GM19438 (cell line): ENCODE measurements at regions not wholly inside any gene's neighbourhood (a gene's known extent, or its start where the extent isn't known, plus 50 kb on each side); places are given as distances from the start of the nearest gene placed in this dataset.

Experiments
- ATAC-seq: cut with Tn5 transposase; IDR thresholded peaks from one replicate; pipeline ENCODE4 v1.9.1; 2021; ENCODE audit warnings: low read depth; ENCODE audit not compliant: unreplicated experiment

DNA sequence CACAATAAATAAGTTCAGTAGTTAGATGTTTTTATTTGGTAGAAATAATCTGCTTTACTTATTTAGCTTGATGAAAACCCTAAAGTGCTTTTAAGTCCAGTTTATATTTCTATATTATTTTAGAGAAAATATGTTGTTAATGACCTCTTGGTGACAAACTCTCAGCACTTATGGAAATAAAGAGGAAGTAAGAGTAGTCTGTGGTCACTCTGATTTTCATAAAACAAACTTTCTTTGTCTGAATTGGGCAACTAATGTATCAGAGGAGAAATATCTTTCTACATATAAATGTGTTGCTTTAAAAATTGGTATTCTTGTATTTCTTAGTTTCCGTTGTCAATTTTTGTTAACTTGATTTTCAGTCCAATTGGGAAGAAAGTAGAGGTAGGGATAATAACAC, 878.9 kb upstream of the SEL1L start:
- no peak for ATAC-seq

DNA sequence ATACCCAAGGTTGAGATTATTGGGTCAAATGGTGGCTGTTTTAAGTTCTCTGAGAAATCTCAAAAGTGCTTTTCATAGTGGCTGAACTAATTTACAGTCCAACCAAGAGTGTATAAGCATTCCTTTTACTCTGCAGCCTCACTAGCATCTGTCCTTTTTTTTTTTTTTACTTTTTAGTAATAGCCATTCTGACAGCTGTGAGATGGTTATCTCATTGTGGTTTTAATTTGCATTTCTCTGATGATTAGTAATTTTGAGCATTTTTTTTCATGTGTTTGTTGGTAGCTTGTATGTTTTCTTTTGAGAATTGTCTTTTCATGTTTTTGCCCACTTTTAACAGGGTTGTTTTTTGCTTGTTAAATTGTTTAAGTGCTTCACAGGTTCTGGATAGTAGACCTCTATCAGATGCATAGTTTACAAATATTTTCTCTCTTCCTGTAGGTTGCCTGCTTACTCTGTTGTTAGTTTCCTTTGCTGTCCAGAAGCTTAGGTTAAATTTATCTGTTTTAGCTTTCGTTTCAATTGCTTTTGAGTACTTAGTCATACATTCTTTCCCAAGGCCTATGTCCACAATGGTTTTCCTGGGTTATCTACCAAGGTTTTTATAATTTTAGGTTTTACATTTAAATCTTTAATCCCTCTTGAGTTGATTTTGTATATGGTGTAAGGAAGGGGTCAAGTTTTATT, 881.3 kb upstream of the SEL1L start:
- no peak for ATAC-seq

DNA sequence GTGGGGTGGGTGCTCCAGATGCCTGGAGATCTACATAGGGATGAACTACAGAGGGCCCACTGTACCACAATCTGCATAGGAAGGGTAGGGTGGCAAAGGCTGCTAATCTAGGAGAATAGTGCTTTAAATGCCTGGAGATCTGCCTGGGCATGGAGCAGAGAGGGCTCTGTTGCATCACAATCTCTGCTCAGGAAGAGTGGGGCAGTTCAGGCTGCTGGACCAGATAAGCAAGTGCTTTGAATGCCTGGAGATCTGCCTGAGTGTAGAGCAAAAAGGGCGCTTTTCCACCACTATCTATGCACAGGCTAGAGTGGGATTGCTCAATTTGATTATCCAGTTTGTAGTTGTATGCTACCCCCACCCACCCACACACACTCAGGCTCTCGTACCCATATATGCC, 886.3 kb upstream of the SEL1L start:
- no peak for ATAC-seq

DNA sequence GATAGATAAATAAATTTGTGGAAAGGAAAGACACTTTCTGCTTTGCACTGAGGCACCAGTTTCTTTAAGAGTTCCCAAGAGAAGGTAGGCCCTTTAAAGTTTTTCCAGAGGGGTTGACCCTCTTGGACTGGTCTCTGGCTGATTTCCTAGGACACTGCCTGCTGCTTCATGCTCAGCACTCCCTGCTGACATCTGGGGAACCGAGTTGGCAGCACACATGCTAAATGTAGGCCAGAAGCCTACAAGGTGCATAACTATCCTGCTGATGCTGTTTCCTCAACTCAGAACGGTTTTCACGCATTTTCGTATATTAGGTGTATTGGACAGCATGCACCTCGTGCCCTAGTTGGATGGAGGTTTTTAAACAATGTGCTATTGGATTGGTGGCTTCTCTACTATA, 887.2 kb upstream of the SEL1L start:
- no peak for ATAC-seq

DNA sequence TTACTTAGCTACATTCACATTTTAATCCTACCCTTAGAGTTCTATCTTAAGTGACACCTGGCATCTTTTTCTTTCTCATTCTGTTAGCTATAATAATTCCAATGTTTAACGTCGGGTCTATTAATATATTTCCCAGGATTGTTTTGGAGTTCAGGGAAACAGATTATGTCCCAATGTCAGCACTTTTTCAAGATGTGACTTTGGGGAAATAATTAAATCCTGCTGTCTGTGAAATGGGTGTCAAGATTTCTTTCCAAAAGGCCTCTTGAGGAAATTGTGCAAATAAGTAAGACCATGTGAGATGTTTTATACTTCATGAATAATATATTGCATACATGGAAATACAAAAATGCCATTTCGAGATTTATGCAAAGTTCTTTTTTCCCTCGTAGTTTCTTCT, 887.6 kb upstream of the SEL1L start:
- no peak for ATAC-seq

DNA sequence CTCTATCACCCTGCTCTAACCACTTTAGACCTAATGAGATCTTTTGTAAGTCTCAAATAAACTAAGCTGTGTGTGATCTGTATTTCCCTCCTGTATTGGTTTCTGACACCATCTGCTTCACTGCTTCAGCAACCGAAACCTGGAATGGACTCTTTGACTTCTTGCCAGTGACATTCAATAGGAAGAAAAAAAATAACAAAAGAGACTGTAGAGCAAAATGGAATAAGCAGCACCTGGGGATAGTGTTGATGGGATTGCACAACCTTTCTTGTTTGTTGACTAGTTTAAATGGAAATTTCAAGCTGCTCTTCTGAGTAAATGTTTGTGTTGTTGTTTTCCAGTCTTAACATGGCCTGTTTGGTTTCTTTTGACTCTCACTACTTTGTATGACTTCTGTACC, 888.6 kb upstream of the SEL1L start:
- ATAC-seq, result no peak

DNA sequence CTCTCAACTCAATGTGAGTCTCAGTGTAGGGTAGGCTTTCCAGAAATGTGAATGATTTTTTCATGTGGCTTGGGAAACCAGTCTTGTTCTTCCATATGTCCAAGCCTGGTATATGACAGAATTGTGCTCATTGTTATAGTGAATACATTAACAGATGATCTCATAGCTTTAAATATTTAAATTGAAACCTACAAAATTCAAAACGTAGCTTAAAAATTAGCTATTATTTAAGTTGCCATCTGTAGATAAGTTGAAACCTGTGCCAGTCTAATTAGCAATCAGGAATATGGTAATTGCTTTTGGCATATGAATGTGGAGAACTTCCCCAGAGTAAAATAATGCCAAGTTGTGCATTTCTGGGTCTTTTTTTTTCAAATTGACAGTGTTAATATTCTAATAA, 891.6 kb upstream of the SEL1L start:
- no peak for ATAC-seq

DNA sequence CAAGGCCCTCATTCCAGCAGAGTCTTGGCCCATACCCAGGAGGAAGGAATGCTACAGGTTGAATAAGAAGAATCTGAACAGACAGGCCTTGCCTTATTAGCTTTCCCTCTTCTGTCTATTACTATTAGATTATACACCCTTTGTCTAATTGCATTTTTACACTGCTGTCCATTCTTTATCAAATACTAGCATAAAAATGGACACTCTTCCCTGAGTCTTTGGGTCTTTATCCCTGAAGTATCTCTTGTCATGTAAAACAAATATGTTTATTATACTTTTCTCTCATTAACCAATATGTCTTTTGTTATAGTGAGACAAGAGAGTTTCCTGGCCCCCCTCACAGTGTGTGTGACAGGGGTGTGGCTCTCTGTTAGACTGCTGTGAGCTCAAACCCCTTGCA, 897.4 kb upstream of the SEL1L start:
- no peak for ATAC-seq

DNA sequence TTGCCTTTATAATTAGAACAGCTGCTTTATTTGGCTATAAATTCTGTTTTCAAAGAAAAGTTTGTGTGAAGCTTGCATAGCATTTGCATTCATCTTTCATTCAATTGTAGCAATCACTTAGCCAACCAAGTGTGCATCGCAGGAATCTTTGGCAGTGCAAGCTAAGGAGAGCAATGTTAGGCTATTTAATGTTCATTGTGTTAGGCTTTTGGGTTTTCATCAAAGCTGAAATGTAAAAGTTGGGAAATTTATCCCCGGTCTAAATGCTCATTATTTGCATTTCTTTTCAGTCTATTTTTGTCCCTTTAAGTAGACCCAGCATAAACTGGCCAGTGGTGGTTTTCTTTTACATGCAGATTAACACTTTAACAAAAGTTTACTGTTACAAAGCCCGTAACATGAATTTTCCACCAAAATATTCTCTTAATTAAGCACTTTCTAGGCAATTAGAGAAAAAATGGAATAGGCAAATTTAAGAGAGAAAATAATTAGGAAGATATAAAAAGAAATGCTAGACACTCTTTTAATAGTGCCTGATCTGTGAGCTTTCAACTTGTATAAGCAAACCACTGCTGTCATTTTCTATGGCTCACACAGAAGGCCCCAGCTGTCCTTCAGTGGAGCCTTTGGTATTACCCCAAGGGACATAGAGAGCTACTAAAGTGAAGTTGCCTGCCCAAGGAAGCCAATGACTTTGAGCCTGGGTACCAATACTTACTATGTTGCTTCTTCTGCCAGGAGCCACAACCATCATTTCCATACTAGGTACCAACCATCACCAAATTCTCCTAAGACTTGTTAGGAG, 898.9 kb upstream of the SEL1L start:
- no peak for ATAC-seq

DNA sequence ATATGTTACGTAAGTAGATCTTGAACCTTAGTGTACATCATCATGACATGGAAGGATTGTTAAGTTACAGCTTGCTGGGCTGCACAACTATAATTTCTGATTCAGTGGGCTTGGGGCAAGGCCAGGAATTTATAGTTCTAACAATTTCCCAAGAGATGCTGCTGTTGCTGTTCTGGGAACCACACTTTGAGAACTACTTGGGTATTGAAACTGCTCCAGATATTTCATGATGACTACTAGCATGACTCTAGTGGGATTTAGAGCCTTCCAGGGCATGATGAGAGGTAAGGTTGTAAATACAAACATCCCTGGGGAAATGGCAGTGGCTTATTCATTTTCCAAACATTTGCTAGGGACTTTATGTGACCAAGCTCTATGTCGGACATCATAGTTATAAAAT, 904.8 kb upstream of the SEL1L start:
- ATAC-seq, result no peak

DNA sequence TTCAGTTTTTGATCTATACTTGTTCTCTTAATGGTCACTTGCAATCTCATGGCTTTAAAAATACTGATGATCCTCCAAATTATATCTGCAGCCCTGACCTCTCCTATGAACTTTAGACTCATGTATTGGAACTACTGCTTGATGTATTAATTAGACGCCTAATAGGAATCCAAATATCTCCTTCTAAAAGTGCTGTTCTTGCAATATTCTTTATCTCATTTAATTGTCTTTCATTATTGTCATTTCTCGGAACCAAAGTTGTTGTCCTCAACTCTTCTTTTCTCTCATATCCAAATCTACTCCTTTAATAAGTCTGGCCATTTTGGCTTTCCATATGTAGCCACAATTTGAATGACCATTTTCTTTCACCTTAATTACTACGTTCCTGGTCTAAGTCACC, 907.6 kb upstream of the SEL1L start:
- no peak for ATAC-seq

DNA sequence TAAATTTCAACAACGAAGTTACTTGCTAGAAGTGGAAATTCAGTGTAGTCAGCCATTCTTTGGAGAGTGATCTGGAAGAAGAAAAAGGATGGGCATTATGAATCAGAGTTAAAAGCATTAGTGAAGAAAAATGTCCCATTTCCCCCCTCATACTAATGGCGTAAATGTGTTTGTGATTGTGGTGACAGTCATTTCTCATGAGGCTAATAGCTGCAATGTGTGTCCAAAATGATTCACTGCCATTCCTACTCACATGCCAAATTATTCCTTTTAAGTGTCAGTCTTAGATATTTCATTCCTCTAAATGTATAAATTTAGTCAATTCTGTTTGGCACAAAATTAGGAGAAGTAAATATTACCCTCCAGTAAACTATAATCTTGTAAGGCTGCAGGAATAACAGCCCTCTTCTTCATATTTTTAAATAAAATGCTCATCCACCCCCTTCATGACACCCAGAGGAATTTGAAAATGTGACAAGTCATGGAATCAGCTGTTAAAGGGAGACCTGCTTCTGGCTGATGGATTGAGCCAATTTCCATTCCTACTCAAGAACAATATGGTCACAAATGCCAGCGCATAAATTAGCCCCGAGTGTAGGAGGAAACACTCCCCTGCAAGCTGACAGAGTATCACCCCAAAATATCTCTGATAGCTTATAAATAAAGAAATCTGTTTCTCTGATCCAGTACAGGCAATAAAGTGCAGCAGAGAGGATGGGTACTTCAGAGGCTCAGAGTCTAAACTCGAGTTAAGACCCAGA, 912.3 kb upstream of the SEL1L start:
- ATAC-seq, result no peak

DNA sequence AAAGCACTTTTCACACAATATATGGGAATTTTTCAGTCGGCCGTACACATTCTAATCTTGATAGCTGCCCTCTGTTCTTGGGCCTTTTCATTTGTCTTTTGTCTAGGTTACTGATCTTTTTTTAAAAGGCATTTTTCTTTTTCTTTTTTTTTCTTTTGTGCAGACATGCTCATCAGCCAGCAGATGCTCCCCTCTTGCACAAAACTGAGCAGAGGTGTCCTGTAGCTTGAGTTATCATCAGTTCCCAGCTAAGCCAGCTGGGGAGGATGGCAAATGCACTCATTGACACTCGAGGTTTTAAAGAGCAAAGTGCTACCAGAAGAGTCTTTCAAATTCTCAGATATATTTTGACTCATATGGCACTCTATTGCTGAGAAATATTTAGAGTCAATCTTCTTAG, 913.9 kb upstream of the SEL1L start:
- no peak for ATAC-seq

DNA sequence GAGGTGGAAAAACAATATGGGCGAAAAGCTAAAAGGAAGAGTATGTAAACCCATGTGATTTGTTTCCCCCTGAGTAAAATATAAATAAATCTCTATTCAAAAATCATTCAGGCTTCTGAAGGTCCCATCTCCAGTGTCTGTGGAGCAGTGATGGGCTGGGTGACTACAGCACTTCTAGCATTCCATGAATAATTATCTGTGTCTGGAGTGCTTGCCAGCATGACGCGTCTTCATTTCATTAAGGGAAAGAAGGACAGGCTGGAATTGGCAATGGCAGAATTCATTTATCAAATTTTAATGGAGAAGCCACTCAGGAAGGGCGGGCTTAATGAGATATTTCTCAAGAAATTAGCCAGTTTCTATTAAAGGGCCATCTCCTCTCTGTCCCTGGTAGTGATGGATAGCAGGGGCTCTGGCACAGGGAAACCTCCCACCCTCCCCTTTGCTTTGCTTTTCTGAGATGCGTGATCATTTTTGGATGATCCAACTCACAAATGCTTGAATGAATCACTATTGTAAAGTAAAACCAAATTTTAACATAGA, 916.3 kb upstream of the SEL1L start:
- ATAC-seq, result no peak

DNA sequence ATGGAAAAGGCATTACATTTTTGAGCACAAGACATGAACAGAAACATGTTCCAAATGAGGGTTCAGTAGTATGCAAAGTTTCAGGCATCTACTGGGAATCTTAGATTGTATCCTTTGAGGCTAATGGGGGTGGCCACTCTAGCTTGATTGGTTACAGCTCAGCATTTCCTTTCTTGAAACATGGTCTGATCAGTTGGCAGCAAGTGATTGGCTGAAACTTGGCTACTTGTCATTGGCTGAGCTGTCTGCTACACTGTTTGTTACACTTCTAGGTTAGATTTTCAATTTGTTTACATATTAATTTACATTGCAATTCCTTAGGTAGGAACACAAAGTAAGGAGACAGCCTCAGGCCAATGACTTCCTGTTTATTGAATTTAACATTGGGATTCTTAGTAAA, 918.0 kb upstream of the SEL1L start:
- no peak for ATAC-seq

DNA sequence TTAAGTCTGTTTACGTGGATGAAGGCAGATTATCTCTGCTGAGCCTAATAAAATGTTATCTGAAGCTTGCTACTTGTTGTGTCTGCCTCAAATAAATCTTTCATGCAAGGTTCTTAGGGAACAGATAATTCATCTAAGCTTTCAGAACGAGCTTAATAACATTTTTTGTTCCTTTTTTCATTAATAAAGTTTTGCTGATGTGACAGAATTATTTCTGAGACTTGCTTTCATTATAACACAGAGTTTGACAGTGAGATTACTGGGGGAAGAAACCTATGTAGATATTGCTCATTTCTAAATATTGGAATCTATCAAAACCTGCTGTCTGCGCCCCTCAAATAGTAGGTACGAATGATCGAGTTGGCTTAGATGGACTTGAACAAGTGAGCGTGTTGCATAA, 948.7 kb upstream of the SEL1L start:
- no peak for ATAC-seq

DNA sequence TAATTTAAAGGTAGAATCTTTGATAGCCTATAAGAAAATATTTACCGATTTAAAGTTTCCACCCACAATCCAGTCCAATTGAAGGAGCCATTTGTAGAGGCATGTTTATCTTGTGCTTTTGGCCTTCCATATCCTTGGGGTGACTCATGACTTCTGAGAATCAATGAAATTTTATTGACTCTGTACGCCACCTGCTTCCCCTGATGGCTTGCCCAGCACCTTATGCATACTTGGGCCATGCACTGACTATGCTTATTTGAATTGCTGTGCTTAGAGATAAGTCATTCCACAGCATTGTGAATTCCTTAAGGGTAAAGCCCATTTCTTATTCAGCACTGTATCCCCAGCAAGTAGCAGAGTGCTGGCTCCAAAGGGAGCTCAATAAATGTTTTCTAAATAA, 954.8 kb upstream of the SEL1L start:
- no peak for ATAC-seq

DNA sequence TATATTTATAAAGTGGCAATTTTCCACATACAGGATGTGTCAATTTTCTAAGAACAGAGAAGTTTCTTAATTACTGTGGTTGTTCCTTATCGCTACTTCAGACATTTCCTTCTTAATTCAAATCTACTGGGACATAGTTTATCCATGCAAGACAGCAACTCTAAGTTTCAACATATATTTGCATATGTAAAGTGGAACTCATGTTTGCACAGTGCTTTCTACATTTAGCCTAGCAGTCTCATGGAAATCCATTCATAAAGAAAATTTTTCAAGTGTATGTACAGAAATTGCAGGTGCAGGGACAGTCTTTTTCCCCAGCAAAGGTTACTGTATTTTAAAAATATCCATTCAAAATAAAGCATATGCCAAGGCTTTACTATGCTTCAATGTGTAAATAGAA, 956.7 kb upstream of the SEL1L start:
- no peak for ATAC-seq

DNA sequence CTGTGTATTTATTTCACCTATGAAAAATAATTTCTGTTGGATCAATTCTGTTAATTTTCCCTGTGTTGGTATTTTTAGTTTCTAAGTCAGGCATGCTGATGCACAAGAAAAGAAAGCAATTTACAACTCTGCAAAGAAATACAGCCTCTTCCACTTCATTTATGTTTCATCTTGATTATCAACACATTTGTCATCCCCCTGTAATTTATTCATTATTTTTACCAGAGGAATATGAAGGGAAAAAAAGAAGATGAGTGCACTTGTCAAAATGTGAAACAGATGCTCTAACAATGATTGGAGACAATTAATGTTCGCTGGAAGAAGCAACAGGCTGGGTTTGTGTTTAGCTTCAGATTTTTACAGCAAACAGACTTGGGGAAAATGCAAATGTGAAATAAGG, 958.5 kb upstream of the SEL1L start:
- ATAC-seq, result no peak

DNA sequence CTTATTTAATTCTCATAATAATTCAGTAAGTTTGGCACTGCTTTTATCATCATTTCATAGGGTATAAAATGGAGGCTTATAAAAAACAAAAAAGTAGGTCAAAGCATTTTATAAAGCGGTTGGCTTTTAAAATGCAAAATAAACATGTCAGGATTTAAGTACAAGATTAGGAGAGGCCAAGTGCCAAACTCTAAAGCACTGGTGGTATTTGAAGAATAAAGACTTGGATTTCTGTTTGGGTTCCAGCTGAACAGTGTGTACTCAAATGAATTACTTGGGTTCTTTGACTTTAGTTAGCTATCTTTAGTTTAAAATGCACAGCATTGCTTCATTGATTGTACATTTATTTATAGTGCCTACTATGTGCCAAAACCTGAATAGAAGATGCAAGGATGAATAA, 966.6 kb upstream of the SEL1L start:
- no peak for ATAC-seq

DNA sequence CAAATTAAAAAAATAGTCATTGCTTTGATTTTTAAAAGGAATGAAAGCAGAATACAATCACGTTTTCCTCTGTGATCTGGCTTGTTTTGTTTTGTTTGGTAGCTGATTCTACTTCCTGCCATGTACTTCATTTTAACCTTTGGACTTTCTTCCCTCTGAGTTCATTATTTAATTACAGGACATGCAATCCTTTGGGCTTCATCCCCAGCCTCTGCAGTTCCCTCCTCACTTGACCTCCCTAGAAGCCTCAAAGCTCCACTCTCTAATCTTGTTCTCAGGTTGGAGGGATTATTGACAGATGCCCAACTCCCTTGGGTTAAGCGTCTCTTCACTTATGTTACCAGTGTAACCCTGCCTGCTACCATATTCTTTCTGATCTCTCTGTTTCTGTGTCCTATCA, 967.9 kb upstream of the SEL1L start:
- no peak for ATAC-seq
